Adrenal gland (tissue), 5 donors: ENCODE measurements at regions not wholly inside any gene's neighbourhood (a gene's known extent, or its start where the extent isn't known, plus 50 kb on each side); places are given as distances from the start of the nearest gene placed in this dataset.

Experiments
- POLR2A ChIP-seq, 2 donors: fragments of 450-650 bp; IDR thresholded peaks; one replicate each; pipeline ENCODE4 v1.6.1; 2017; ENCODE audit warnings: antibody characterized with exemption in 2 of 2, mild to moderate bottlenecking in 2 of 2, moderate library complexity in 1 of 2
- TF ChIP-seq, protein P1 (sequence below), 6 experiments: fragments of 450-650 bp in 4 of 6; fragments of 200-600 bp in 2 of 6; sonication (generic) in 1 of 6; IDR thresholded peaks; 1 replicate in 5 of 6; 2 replicates in 1 of 6; pipeline versions ENCODE4 v1.5.1 to v1.8.0; 2016 to 2021; ENCODE audit warnings: antibody characterized with exemption in 6 of 6, mild to moderate bottlenecking in 2 of 6, moderate library complexity in 1 of 6
- donor health status: DM: no; HTN: no; CAD: no.

DNA sequence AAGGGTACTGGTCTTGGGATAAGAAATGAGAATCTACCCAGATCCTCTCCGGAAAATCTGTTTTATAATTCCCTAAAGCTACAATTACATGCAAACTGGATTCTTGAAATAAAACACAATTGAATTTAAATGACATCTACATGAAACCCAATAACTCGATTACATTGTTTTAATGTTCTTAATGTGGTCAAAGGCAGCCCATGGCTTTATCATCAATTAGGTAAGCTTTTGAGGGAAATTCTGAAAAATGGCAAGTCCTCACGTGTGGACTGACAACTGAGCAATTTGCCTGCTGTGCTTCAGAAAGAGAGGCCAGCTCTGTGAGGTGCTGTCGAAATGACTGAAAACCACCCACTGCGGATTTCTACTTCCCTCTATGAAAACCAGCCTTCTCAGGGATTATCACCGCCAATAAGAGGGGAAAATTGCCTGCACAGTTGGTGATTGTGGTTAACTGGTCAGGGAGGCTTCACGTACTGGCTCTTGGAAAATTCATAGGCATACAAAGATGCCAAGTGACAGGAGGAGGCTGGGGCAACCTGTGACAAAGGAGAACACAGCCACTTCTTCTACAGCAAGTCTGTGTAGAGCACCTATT lies 200.8 kb upstream of the SLCO3A1 start:
- TF ChIP-seq, protein P1, sequence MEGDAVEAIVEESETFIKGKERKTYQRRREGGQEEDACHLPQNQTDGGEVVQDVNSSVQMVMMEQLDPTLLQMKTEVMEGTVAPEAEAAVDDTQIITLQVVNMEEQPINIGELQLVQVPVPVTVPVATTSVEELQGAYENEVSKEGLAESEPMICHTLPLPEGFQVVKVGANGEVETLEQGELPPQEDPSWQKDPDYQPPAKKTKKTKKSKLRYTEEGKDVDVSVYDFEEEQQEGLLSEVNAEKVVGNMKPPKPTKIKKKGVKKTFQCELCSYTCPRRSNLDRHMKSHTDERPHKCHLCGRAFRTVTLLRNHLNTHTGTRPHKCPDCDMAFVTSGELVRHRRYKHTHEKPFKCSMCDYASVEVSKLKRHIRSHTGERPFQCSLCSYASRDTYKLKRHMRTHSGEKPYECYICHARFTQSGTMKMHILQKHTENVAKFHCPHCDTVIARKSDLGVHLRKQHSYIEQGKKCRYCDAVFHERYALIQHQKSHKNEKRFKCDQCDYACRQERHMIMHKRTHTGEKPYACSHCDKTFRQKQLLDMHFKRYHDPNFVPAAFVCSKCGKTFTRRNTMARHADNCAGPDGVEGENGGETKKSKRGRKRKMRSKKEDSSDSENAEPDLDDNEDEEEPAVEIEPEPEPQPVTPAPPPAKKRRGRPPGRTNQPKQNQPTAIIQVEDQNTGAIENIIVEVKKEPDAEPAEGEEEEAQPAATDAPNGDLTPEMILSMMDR (IDR thresholded peaks at IDR 0.05): no peak
- no peak for TF ChIP-seq POLR2A (IDR thresholded peaks at IDR 0.05)
